ENCODE measurements at regions not wholly inside any gene's neighbourhood (a gene's known extent, or its start where the extent isn't known, plus 50 kb on each side); places are given as distances from the start of the nearest gene placed in this dataset.

GRCh38 chr6:155521719-155522118, 66.1 kb upstream of the NOX3 start:
- TF ChIP-seq, protein P1, sequence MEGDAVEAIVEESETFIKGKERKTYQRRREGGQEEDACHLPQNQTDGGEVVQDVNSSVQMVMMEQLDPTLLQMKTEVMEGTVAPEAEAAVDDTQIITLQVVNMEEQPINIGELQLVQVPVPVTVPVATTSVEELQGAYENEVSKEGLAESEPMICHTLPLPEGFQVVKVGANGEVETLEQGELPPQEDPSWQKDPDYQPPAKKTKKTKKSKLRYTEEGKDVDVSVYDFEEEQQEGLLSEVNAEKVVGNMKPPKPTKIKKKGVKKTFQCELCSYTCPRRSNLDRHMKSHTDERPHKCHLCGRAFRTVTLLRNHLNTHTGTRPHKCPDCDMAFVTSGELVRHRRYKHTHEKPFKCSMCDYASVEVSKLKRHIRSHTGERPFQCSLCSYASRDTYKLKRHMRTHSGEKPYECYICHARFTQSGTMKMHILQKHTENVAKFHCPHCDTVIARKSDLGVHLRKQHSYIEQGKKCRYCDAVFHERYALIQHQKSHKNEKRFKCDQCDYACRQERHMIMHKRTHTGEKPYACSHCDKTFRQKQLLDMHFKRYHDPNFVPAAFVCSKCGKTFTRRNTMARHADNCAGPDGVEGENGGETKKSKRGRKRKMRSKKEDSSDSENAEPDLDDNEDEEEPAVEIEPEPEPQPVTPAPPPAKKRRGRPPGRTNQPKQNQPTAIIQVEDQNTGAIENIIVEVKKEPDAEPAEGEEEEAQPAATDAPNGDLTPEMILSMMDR (IDR thresholded peaks at IDR 0.05), result no peak
- no peak for TF ChIP-seq POLR2A (IDR thresholded peaks at IDR 0.05)
